Trophoblast cell (in vitro differentiated cells and primary cell): ENCODE measurements at regions not wholly inside any gene's neighbourhood (a gene's known extent, or its start where the extent isn't known, plus 50 kb on each side); places are given as distances from the start of the nearest gene placed in this dataset.
"Not testable (repeated sequence)": the region's sequence is repeated elsewhere in the genome, so short reads cannot be mapped to it uniquely, and the experiment has no call there.

ENCODE experiments used
- DNase-seq, 2 donors: peaks; one replicate each; pipeline ENCODE4 v3.0.0-alpha.2; 2016
- H2AFZ ChIP-seq: 2 replicates; pipeline ENCODE4 v1.6.1; 2013; ENCODE audit warnings: low read length, moderate library complexity, mild to moderate bottlenecking; ENCODE audit not compliant: insufficient read depth, poor library complexity
- H2AK5ac ChIP-seq: 2 replicates; pipeline ENCODE4 v1.6.1; 2013; ENCODE audit warnings: mild to moderate bottlenecking, low read length
- H2BK120ac ChIP-seq: 2 replicates; pipeline ENCODE4 v1.6.1; 2013; ENCODE audit warnings: low read length, mild to moderate bottlenecking, moderate library complexity; ENCODE audit not compliant: insufficient read depth, poor library complexity
- H2BK12ac ChIP-seq: 2 replicates; pipeline ENCODE4 v1.6.1; 2013; ENCODE audit warnings: mild to moderate bottlenecking, low read length, moderate library complexity
- H2BK5ac ChIP-seq: 2 replicates; pipeline ENCODE4 v1.6.1; 2013; ENCODE audit warnings: low read length, low read depth, moderate library complexity, mild to moderate bottlenecking; ENCODE audit not compliant: poor library complexity
- H3K14ac ChIP-seq: 2 replicates; pipeline ENCODE4 v1.6.1; 2013; ENCODE audit warnings: mild to moderate bottlenecking, low read length
- H3K18ac ChIP-seq: 2 replicates; pipeline ENCODE4 v1.6.1; 2013; ENCODE audit warnings: mild to moderate bottlenecking, low read length
- H3K23ac ChIP-seq: 2 replicates; pipeline ENCODE4 v1.6.1; 2013; ENCODE audit warnings: low read length
- H3K27ac ChIP-seq: 2 replicates; pipeline ENCODE4 v1.5.1; 2013; ENCODE audit warnings: low read depth, mild to moderate bottlenecking, inconsistent platforms, low read length, moderate library complexity
- H3K27me3 ChIP-seq: 2 replicates; pipeline ENCODE4 v1.6.1; 2013; ENCODE audit warnings: inconsistent platforms, mild to moderate bottlenecking, low read length, moderate library complexity; ENCODE audit not compliant: insufficient read depth
- H3K36me3 ChIP-seq, 2 experiments: 1 replicate in 1 of 2; 2 replicates in 1 of 2; pipeline ENCODE4 v1.6.1; 2013; ENCODE audit warnings: low read length in 2 of 2, mild to moderate bottlenecking in 2 of 2, moderate library complexity in 1 of 2; ENCODE audit not compliant: insufficient read depth in 2 of 2, control insufficient read depth in 1 of 2
- H3K4ac ChIP-seq: 2 replicates; pipeline ENCODE4 v1.6.1; 2013; ENCODE audit warnings: low read depth, mild to moderate bottlenecking, low read length, moderate library complexity
- H3K4me1 ChIP-seq, 2 experiments: 1 replicate in 1 of 2; 2 replicates in 1 of 2; pipeline ENCODE4 v1.6.1; 2013; ENCODE audit warnings: low read length in 2 of 2, mild to moderate bottlenecking in 2 of 2, moderate library complexity in 1 of 2; ENCODE audit not compliant: insufficient read depth in 2 of 2, control insufficient read depth in 1 of 2
- H3K4me2 ChIP-seq: 2 replicates; pipeline ENCODE4 v1.6.1; 2013; ENCODE audit warnings: inconsistent platforms, mild to moderate bottlenecking, low read length, moderate library complexity
- H3K4me3 ChIP-seq: 2 replicates; pipeline ENCODE4 v1.5.1; 2013; ENCODE audit warnings: mild to moderate bottlenecking, low read depth, low read length, inconsistent platforms
- H3K79me1 ChIP-seq: one replicate; pipeline ENCODE4 v1.6.1; 2013; ENCODE audit warnings: low read length
- H3K79me2 ChIP-seq: 2 replicates; pipeline ENCODE4 v1.6.1; 2013; ENCODE audit warnings: low read length, mild to moderate bottlenecking; ENCODE audit not compliant: control insufficient read depth, insufficient read depth, poor library complexity
- H3K9ac ChIP-seq: 2 replicates; pipeline ENCODE4 v1.6.1; 2013; ENCODE audit warnings: mild to moderate bottlenecking, low read length
- H3K9me3 ChIP-seq: 2 replicates; pipeline ENCODE4 v1.6.1; 2013; ENCODE audit warnings: low read depth, mild to moderate bottlenecking, control low read depth, inconsistent platforms, low read length; ENCODE audit not compliant: insufficient read depth
- H4K12ac ChIP-seq: 2 replicates; pipeline ENCODE4 v1.6.1; 2013; ENCODE audit warnings: low read depth, mild to moderate bottlenecking, low read length, moderate library complexity
- H4K8ac ChIP-seq: 2 replicates; pipeline ENCODE4 v1.6.1; 2013; ENCODE audit warnings: low read depth, mild to moderate bottlenecking, low read length, moderate library complexity
- H4K91ac ChIP-seq: one replicate; pipeline ENCODE4 v1.6.1; 2013; ENCODE audit warnings: low read depth, mild to moderate bottlenecking, low read length, moderate library complexity
- WGBS: extraction: QIAGEN DNeasy Blood & Tissue Kit; methylation state at CpG from one replicate; pipeline ENCODE4 v1.1.7; 2013; ENCODE audit warnings: missing lambda C conversion rate; ENCODE audit not compliant: insufficient read length, insufficient coverage; ENCODE audit errors: extremely low coverage; 5-methylcytosine and 5-hydroxymethylcytosine counted together

GRCh38 chr10:2548071-2548470 lies 519.3 kb upstream of the PFKP start:
- H3K23ac ChIP-seq = no peak overlapping the region
- no peak overlapping the region for H4K8ac ChIP-seq
- peaks cover 1% of the 10 kb centered on the region for H3K9me3 ChIP-seq
- no peak overlapping the region for H3K4me3 ChIP-seq
- no peak overlapping the region for H3K9ac ChIP-seq
- no peak overlapping the region for H3K4me2 ChIP-seq
- H4K12ac ChIP-seq = no peak overlapping the region
- H2AFZ ChIP-seq = no peak overlapping the region
- H2BK120ac ChIP-seq = no peak overlapping the region
- DNase-seq = no peak
- no peak overlapping the region for H2BK5ac ChIP-seq
- H2BK12ac ChIP-seq = no peak overlapping the region
- no peaks in the 10 kb centered on the region for H3K4me1 ChIP-seq
- H4K91ac ChIP-seq = no peak overlapping the region
- no peak overlapping the region for H3K27ac ChIP-seq
- H3K79me1 ChIP-seq = no peaks in the 10 kb centered on the region
- H3K18ac ChIP-seq = no peak overlapping the region
- no peak overlapping the region for H3K4ac ChIP-seq
- no peak overlapping the region for H2AK5ac ChIP-seq
- H3K79me2 ChIP-seq = no peaks in the 10 kb centered on the region
- no peaks in the 10 kb centered on the region for H3K27me3 ChIP-seq
- H3K14ac ChIP-seq = no peak overlapping the region
- H3K36me3 ChIP-seq = no peaks in the 10 kb centered on the region

GRCh38 chr10:2547606-2548005 lies 519.7 kb upstream of the PFKP start:
- Histone ChIP-seq H4K12ac (no peak overlapping the region), H3K4me3 (no peak overlapping the region), H2AFZ (no peak overlapping the region), H3K4ac (no peak overlapping the region), H3K23ac (no peak overlapping the region), H3K79me2 (no peaks in the 10 kb centered on the region), H2BK5ac (no peak overlapping the region), H3K18ac (no peak overlapping the region), H3K4me2 (no peak overlapping the region), H4K8ac (no peak overlapping the region), H4K91ac (no peak overlapping the region), H3K79me1 (no peaks in the 10 kb centered on the region), H2BK12ac (no peak overlapping the region), H3K9me3 (no peaks in the 10 kb centered on the region), H3K9ac (no peak overlapping the region), H3K4me1 (no peaks in the 10 kb centered on the region), H3K14ac (no peak overlapping the region), H3K36me3 (no peaks in the 10 kb centered on the region), H2AK5ac (no peak overlapping the region), H3K27me3 (no peaks in the 10 kb centered on the region), H2BK120ac (no peak overlapping the region), H3K27ac (no peak overlapping the region)
- no CpG with 5 or more reads among the region's 4 CpGs for WGBS
- no peak for DNase-seq

- H3K9ac ChIP-seq, H2BK5ac ChIP-seq, H4K12ac ChIP-seq, H3K79me2 ChIP-seq, H3K23ac ChIP-seq, H2BK12ac ChIP-seq, H3K14ac ChIP-seq, H3K79me1 ChIP-seq, H3K27ac ChIP-seq, H3K36me3 ChIP-seq, H3K18ac ChIP-seq, DNase-seq, H4K8ac ChIP-seq, H2AK5ac ChIP-seq, H3K4me2 ChIP-seq, H2AFZ ChIP-seq, H3K4me3 ChIP-seq, H3K4ac ChIP-seq, H3K4me1 ChIP-seq, H4K91ac ChIP-seq, H3K9me3 ChIP-seq, H3K27me3 ChIP-seq, H2BK120ac ChIP-seq: not testable (repeated sequence)
- WGBS = no CpG with 5 or more reads among the region's 3 CpGs
Measured at GRCh38 chr10:2546894-2547293, 520.5 kb upstream of the PFKP start.

- no peaks in the 10 kb centered on the region for H3K27me3 ChIP-seq
- H3K4me1 ChIP-seq = no peaks in the 10 kb centered on the region
- no CpG with 5 or more reads among the region's 3 CpGs for WGBS
Measured at GRCh38 chr10:2543974-2544373, 523.4 kb upstream of the PFKP start.

More at GRCh38 chr10:2543974-2544373, 523.4 kb upstream of the PFKP start:
- Histone ChIP-seq H2BK120ac (no peak overlapping the region), H2AK5ac (no peak overlapping the region), H4K8ac (no peak overlapping the region), H2BK12ac (no peak overlapping the region), H4K91ac (no peak overlapping the region), H3K4ac (no peak overlapping the region), H3K23ac (no peak overlapping the region), H3K9me3 (no peaks in the 10 kb centered on the region), H3K27ac (no peak overlapping the region), H3K14ac (no peak overlapping the region), H4K12ac (no peak overlapping the region), H3K18ac (no peak overlapping the region), H3K9ac (no peak overlapping the region), H3K4me2 (no peak overlapping the region), H3K36me3 (no peaks in the 10 kb centered on the region), H2AFZ (no peak overlapping the region), H3K79me2 (no peaks in the 10 kb centered on the region), H3K4me3 (no peak overlapping the region), H2BK5ac (no peak overlapping the region), H3K79me1 (no peaks in the 10 kb centered on the region)
- DNase-seq = no peak
